Spleen (tissue), 11 donors: ENCODE measurements at regions not wholly inside any gene's neighbourhood (a gene's known extent, or its start where the extent isn't known, plus 50 kb on each side); places are given as distances from the start of the nearest gene placed in this dataset.

Source experiments
- DNase-seq: peaks from one replicate; pipeline ENCODE4 v3.0.0-alpha.2; 2020
- H3K27ac ChIP-seq, 8 donors: fragments of 200-600 bp; sonication (generic) in 7 of 8; 1 replicate in 4 of 8; 2 replicates in 4 of 8; pipeline versions ENCODE4 v1.5.0 to v1.8.0; 2016 to 2021; ENCODE audit warnings: inconsistent platforms in 4 of 8, mild to moderate bottlenecking in 4 of 8, moderate library complexity in 1 of 8
- H3K27me3 ChIP-seq, 7 donors: fragments of 200-600 bp; sonication (generic) in 6 of 7; replicated peaks in 1 of 7; 1 replicate in 4 of 7; 2 replicates in 3 of 7; pipeline versions ENCODE4 v1.5.0 to v1.8.0; 2016 to 2021; ENCODE audit warnings: inconsistent platforms in 3 of 7, mild to moderate bottlenecking in 1 of 7
- H3K36me3 ChIP-seq, 6 donors: fragments of 200-600 bp; sonication (generic) in 5 of 6; 1 replicate in 4 of 6; 2 replicates in 2 of 6; pipeline versions ENCODE4 v1.5.0 to v1.8.0; 2016 to 2021; ENCODE audit warnings: inconsistent platforms in 2 of 6
- H3K4me1 ChIP-seq, 6 donors: fragments of 200-600 bp; sonication (generic) in 5 of 6; 1 replicate in 3 of 6; 2 replicates in 3 of 6; pipeline versions ENCODE4 v1.5.0 to v1.8.0; 2016 to 2021; ENCODE audit warnings: inconsistent platforms in 3 of 6
- H3K4me3 ChIP-seq, 8 donors: fragments of 200-600 bp; sonication (generic) in 7 of 8; 1 replicate in 4 of 8; 2 replicates in 4 of 8; pipeline versions ENCODE4 v1.5.0 to v1.8.0; 2016 to 2021; ENCODE audit warnings: inconsistent platforms in 4 of 8, mild to moderate bottlenecking in 4 of 8, moderate library complexity in 2 of 8
- H3K9me3 ChIP-seq, 8 donors: fragments of 200-600 bp; sonication (generic) in 7 of 8; 1 replicate in 4 of 8; 2 replicates in 4 of 8; pipeline versions ENCODE4 v1.5.0 to v1.8.0; 2016 to 2021; ENCODE audit warnings: inconsistent platforms in 4 of 8
- CTCF ChIP-seq, 11 experiments: fragments of 200-600 bp in 7 of 11; fragments of 450-650 bp in 4 of 11; sonication (generic) in 4 of 11; IDR thresholded peaks in 8 of 11; conservative IDR thresholded peaks in 3 of 11; 1 replicate in 7 of 11; 2 replicates in 4 of 11; pipeline versions ENCODE4 v1.4.0 to v1.8.0; 2016 to 2021; ENCODE audit warnings: antibody characterized with exemption in 11 of 11, inconsistent platforms in 4 of 11, mild to moderate bottlenecking in 1 of 11
- POLR2A ChIP-seq, 3 donors: fragments of 450-650 bp; IDR thresholded peaks; one replicate each; pipeline ENCODE4 v1.5.1; 2017; ENCODE audit warnings: antibody characterized with exemption in 3 of 3, mild to moderate bottlenecking in 1 of 3
- POLR2AphosphoS5 ChIP-seq, 3 donors: sonication (generic); formaldehyde crosslinking; IDR thresholded peaks; one replicate each; pipeline ENCODE4 v1.5.1; 2017; ENCODE audit warnings: antibody characterized with exemption in 3 of 3
- WGBS, 5 donors: extraction: QIAGEN DNeasy Blood & Tissue Kit in 3 of 5; methylation state at CpG; one replicate each; pipeline versions ENCODE4 v1.1.5 to v1.1.7; 2013 to 2018; 5-methylcytosine and 5-hydroxymethylcytosine counted together
- intact Hi-C: fragments of 100-400 bp; cut with DNase I; formaldehyde crosslinking; loops from one replicate; pipeline ENCODE4 v1.15.0; 2023; ENCODE audit warnings: low total_unique reads
- donor health status: healthy with polysubstance abuse.
- donor health status: DM: no; HTN: no; CAD: no; lungs with moderate emphysema.
- donor health status: DM: no; HTN: no; CAD: no.
- donor health status: Bipolar disorder and iron deficiency.
- donor health status: healthy.
- donor health status: DM: no; HTN: no; CAD: no.
- donor health status: DM: yes; HTN: yes; CAD: no.

GRCh38 chr18:24540896-24541295 is 80.5 kb downstream of the HRH4 start:
- H3K27ac ChIP-seq, result no peak overlapping the region
- TF ChIP-seq POLR2A (IDR thresholded peaks at IDR 0.05) (no peak), CTCF (IDR thresholded peaks at IDR 0.05 in 8 of 11, conservative IDR thresholded peaks at IDR 0.05 in 3 of 11) (no peak), POLR2AphosphoS5 (IDR thresholded peaks at IDR 0.05) (no peak)
- DNase-seq, result no peak
- 67 to 81% (median 73%) methylated on average over 8 of the region's 8 CpGs for WGBS, 5 donors
- H3K4me3 ChIP-seq, result no peak overlapping the region
- intact Hi-C loops, result no loop called here
- H3K27me3 ChIP-seq, result no peaks in the 10 kb centered on the region
- H3K9me3 ChIP-seq, result no peaks in the 10 kb centered on the region
- no peaks in the 10 kb centered on the region for H3K4me1 ChIP-seq
- no peaks in the 10 kb centered on the region for H3K36me3 ChIP-seq

GRCh38 chr18:24543086-24543794 is 82.8 kb downstream of the HRH4 start:
- Histone ChIP-seq H3K27ac (no peak overlapping the region), H3K36me3 (no peaks in the 10 kb centered on the region), H3K27me3 (no peaks in the 10 kb centered on the region), H3K9me3 (no peaks in the 10 kb centered on the region), H3K4me1 (no peaks in the 10 kb centered on the region), H3K4me3 (no peak overlapping the region)
- TF ChIP-seq CTCF (IDR thresholded peaks at IDR 0.05 in 8 of 11, conservative IDR thresholded peaks at IDR 0.05 in 3 of 11) (no peak), POLR2AphosphoS5 (IDR thresholded peaks at IDR 0.05) (no peak), POLR2A (IDR thresholded peaks at IDR 0.05) (no peak)
- no peak for DNase-seq
- intact Hi-C loops, result no loop called here
- 84 to 89% (median 85%) methylated on average over 4 of the region's 4 CpGs for WGBS, 5 donors

GRCh38 chr18:24543795-24544498 is 83.5 kb downstream of the HRH4 start:
- Histone ChIP-seq H3K9me3 (no peaks in the 10 kb centered on the region), H3K27ac (no peak overlapping the region), H3K27me3 (no peaks in the 10 kb centered on the region), H3K4me1 (no peaks in the 10 kb centered on the region), H3K36me3 (no peaks in the 10 kb centered on the region), H3K4me3 (no peak overlapping the region)
- intact Hi-C loops, result no loop called here
- WGBS, 5 donors, result 61 to 68% (median 65%) methylated on average over 6 of the region's 6 CpGs
- TF ChIP-seq CTCF (IDR thresholded peaks at IDR 0.05 in 8 of 11, conservative IDR thresholded peaks at IDR 0.05 in 3 of 11) (peak in 1 of 11 experiments; percentile 27), POLR2AphosphoS5 (IDR thresholded peaks at IDR 0.05) (no peak)
- DNase-seq, result no peak

- no peak for DNase-seq
- Histone ChIP-seq H3K27me3 (no peaks in the 10 kb centered on the region), H3K36me3 (no peaks in the 10 kb centered on the region), H3K4me1 (no peaks in the 10 kb centered on the region), H3K27ac (no peak overlapping the region), H3K9me3 (no peaks in the 10 kb centered on the region), H3K4me3 (no peak overlapping the region)
- TF ChIP-seq POLR2AphosphoS5 (IDR thresholded peaks at IDR 0.05), result no peak
- no peak for TF ChIP-seq POLR2A (IDR thresholded peaks at IDR 0.05)
- TF ChIP-seq CTCF (IDR thresholded peaks at IDR 0.05 in 8 of 11, conservative IDR thresholded peaks at IDR 0.05 in 3 of 11), result no peak
- 70 to 85% (median 79%) methylated on average over 4 of the region's 4 CpGs for WGBS, 5 donors
- intact Hi-C loops, result no loop called here
These were observed 84.5 kb downstream of the HRH4 start for GRCh38 chr18:24544949-24545348.
